GM23338 (cell line): ENCODE measurements at regions not wholly inside any gene's neighbourhood (a gene's known extent, or its start where the extent isn't known, plus 50 kb on each side); places are given as distances from the start of the nearest gene placed in this dataset.
"Not testable (repeated sequence)": the region's sequence is repeated elsewhere in the genome, so short reads cannot be mapped to it uniquely, and the experiment has no call there.

Experiments used
- ATAC-seq: fragments of 200-7000 bp; cut with Tn5 transposase; 3 replicates; pipeline ENCODE4 v1.9.1; 2020
- DNase-seq: peaks from one replicate; pipeline ENCODE4 v3.0.0-alpha.2; 2015; ENCODE audit warnings: low spot score
- H2AFZ ChIP-seq: fragments of 200-600 bp; sonication (generic); 2 replicates; pipeline ENCODE4 v1.8.0; 2016; ENCODE audit warnings: antibody characterized with exemption, mild to moderate bottlenecking, moderate library complexity
- H3F3A ChIP-seq: fragments of 200-600 bp; sonication (generic); replicated peaks from 2 replicates; pipeline ENCODE4 v1.8.0; 2017; ENCODE audit warnings: antibody characterized with exemption, mixed run types, low read depth
- H3K27ac ChIP-seq: fragments of 200-600 bp; sonication (generic); 2 replicates; pipeline ENCODE4 v1.6.1; 2016; ENCODE audit warnings: low read depth
- H3K27me3 ChIP-seq: fragments of 200-600 bp; sonication (generic); 2 replicates; pipeline ENCODE4 v1.8.0; 2016; ENCODE audit warnings: mild to moderate bottlenecking, mixed run types, moderate library complexity; ENCODE audit not compliant: insufficient read depth
- H3K36me3 ChIP-seq: fragments of 200-600 bp; sonication (generic); 2 replicates; pipeline ENCODE4 v1.8.0; 2016; ENCODE audit warnings: mild to moderate bottlenecking; ENCODE audit not compliant: insufficient read depth
- H3K4me1 ChIP-seq: fragments of 200-600 bp; sonication (generic); 2 replicates; pipeline ENCODE4 v1.8.0; 2016; ENCODE audit warnings: mild to moderate bottlenecking, moderate library complexity; ENCODE audit not compliant: insufficient read depth
- H3K4me2 ChIP-seq: fragments of 200-600 bp; sonication (generic); 2 replicates; pipeline ENCODE4 v1.7.1; 2017; ENCODE audit warnings: mixed run types
- H3K4me3 ChIP-seq: fragments of 200-600 bp; sonication (generic); 2 replicates; pipeline ENCODE4 v1.6.1; 2016; ENCODE audit warnings: mixed run types
- H3K79me2 ChIP-seq: fragments of 200-600 bp; sonication (generic); replicated peaks from 2 replicates; pipeline ENCODE4 v1.8.0; 2017; ENCODE audit warnings: mild to moderate bottlenecking; ENCODE audit not compliant: insufficient read depth
- H3K9me2 ChIP-seq: fragments of 200-600 bp; sonication (generic); 2 replicates; pipeline ENCODE4 v1.8.0; 2017; ENCODE audit not compliant: insufficient read depth
- H4K20me1 ChIP-seq: fragments of 200-600 bp; sonication (generic); replicated peaks from 2 replicates; pipeline ENCODE4 v1.8.0; 2017; ENCODE audit warnings: mild to moderate bottlenecking; ENCODE audit not compliant: insufficient read depth
- H3K27ac Mint-ChIP-seq: 2 replicates; pipeline ENCODE4 v1.8.0; 2020; ENCODE audit warnings: inconsistent platforms, mild to moderate bottlenecking, moderate library complexity, mixed read lengths
- H3K27me3 Mint-ChIP-seq: 3 replicates; pipeline ENCODE4 v1.8.0; 2022; ENCODE audit warnings: low read depth, mild to moderate bottlenecking, moderate library complexity, mixed read lengths, inconsistent platforms; ENCODE audit not compliant: insufficient read depth, poor library complexity
- H3K36me3 Mint-ChIP-seq: 3 replicates; pipeline ENCODE4 v1.8.0; 2021; ENCODE audit warnings: low read depth, mild to moderate bottlenecking, inconsistent platforms, moderate library complexity, mixed read lengths
- H3K4me1 Mint-ChIP-seq: 3 replicates; pipeline ENCODE4 v1.8.0; 2020; ENCODE audit warnings: mild to moderate bottlenecking, inconsistent platforms, mixed read lengths
- H3K4me3 Mint-ChIP-seq: 3 replicates; pipeline ENCODE4 v1.8.0; 2021; ENCODE audit warnings: moderate library complexity, mild to moderate bottlenecking, inconsistent platforms, mixed read lengths
- H3K9me3 Mint-ChIP-seq: 3 replicates; pipeline ENCODE4 v1.8.0; 2020; ENCODE audit warnings: moderate library complexity, mild to moderate bottlenecking, inconsistent platforms, mixed read lengths
- CREB1 ChIP-seq: fragments of 250-450 bp; sonication (Bioruptor Pico); IDR thresholded peaks from 2 replicates; pipeline ENCODE4 v1.5.0; 2020; ENCODE audit warnings: low read depth, mild to moderate bottlenecking, moderate library complexity
- EZH2phosphoT487 ChIP-seq: fragments of 200-600 bp; sonication (generic); IDR thresholded peaks from one replicate; pipeline ENCODE4 v1.8.1; 2018; ENCODE audit warnings: antibody characterized with exemption; ENCODE audit not compliant: unreplicated experiment
- NANOG ChIP-seq: IDR thresholded peaks from 2 replicates; pipeline ENCODE4 v1.6.1; 2016; ENCODE audit warnings: antibody characterized with exemption, borderline replicate concordance
- ZNF331 ChIP-seq: fragments of 250-450 bp; sonication (Bioruptor Pico); IDR thresholded peaks from 2 replicates; pipeline ENCODE4 v1.5.0; 2020; ENCODE audit warnings: low read depth, mild to moderate bottlenecking, moderate library complexity
- TF ChIP-seq, protein P1 (sequence below): IDR thresholded peaks from one replicate; pipeline ENCODE4 v1.6.1; 2018; ENCODE audit warnings: antibody characterized with exemption; ENCODE audit not compliant: unreplicated experiment
- TF ChIP-seq, protein P2 (sequence below): IDR thresholded peaks from 2 replicates; pipeline ENCODE4 v1.6.1; 2016; ENCODE audit warnings: antibody characterized with exemption
- TF ChIP-seq, protein P3 (sequence below), 2 experiments: fragments of 200-600 bp in 1 of 2; sonication (generic) in 1 of 2; conservative IDR thresholded peaks; 2 replicates each; pipeline versions ENCODE4 v1.5.1 to v1.6.1; 2016 to 2017; ENCODE audit warnings: antibody characterized with exemption in 2 of 2, low read depth in 2 of 2, mild to moderate bottlenecking in 2 of 2, moderate library complexity in 1 of 2

DNA sequence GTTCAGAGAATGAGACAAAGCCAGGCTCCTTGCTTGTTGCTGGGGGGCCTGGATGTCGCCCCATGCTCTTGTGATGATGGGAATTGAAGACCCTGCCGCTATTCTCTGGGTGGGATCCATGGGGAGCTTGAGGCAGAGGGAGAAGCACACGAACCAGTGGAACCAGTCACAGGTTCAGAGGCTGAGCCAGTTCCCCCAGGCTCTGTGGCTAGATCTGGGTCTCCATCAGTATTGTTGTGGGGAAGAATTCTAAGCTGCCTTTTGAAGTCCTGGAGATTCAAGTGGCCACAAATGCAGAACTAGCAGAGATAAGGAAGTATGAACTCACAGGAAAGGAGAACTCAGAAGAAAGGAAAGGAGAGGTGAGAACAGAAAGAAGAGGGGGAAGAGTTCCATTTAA lies 219.4 kb downstream of the MSX2 start:
- H3K27me3 ChIP-seq: no peaks in the 10 kb centered on the region
- H3K36me3 Mint-ChIP-seq: no peaks in the 10 kb centered on the region
- H3K4me3 Mint-ChIP-seq: no peak overlapping the region
- no peak overlapping the region for H3K4me3 ChIP-seq
- H3K27ac ChIP-seq: no peak overlapping the region
- peaks cover 4% of the 10 kb centered on the region; the same call in 1 of the 2 replicates for H3K9me2 ChIP-seq
- no peak overlapping the region for H3K4me2 ChIP-seq
- no peak overlapping the region for H3K27ac Mint-ChIP-seq
- no peaks in the 10 kb centered on the region for H3K36me3 ChIP-seq
- H3F3A ChIP-seq: no peaks in the 10 kb centered on the region
- TF ChIP-seq, protein P1, sequence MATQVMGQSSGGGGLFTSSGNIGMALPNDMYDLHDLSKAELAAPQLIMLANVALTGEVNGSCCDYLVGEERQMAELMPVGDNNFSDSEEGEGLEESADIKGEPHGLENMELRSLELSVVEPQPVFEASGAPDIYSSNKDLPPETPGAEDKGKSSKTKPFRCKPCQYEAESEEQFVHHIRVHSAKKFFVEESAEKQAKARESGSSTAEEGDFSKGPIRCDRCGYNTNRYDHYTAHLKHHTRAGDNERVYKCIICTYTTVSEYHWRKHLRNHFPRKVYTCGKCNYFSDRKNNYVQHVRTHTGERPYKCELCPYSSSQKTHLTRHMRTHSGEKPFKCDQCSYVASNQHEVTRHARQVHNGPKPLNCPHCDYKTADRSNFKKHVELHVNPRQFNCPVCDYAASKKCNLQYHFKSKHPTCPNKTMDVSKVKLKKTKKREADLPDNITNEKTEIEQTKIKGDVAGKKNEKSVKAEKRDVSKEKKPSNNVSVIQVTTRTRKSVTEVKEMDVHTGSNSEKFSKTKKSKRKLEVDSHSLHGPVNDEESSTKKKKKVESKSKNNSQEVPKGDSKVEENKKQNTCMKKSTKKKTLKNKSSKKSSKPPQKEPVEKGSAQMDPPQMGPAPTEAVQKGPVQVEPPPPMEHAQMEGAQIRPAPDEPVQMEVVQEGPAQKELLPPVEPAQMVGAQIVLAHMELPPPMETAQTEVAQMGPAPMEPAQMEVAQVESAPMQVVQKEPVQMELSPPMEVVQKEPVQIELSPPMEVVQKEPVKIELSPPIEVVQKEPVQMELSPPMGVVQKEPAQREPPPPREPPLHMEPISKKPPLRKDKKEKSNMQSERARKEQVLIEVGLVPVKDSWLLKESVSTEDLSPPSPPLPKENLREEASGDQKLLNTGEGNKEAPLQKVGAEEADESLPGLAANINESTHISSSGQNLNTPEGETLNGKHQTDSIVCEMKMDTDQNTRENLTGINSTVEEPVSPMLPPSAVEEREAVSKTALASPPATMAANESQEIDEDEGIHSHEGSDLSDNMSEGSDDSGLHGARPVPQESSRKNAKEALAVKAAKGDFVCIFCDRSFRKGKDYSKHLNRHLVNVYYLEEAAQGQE: no peak
- TF ChIP-seq EZH2phosphoT487: no peak
- TF ChIP-seq NANOG: no peak
- no peak for TF ChIP-seq CREB1 (CRISPR knock-in tag)
- TF ChIP-seq, protein P2, sequence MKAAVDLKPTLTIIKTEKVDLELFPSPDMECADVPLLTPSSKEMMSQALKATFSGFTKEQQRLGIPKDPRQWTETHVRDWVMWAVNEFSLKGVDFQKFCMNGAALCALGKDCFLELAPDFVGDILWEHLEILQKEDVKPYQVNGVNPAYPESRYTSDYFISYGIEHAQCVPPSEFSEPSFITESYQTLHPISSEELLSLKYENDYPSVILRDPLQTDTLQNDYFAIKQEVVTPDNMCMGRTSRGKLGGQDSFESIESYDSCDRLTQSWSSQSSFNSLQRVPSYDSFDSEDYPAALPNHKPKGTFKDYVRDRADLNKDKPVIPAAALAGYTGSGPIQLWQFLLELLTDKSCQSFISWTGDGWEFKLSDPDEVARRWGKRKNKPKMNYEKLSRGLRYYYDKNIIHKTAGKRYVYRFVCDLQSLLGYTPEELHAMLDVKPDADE: no peak
- TF ChIP-seq, protein P3, sequence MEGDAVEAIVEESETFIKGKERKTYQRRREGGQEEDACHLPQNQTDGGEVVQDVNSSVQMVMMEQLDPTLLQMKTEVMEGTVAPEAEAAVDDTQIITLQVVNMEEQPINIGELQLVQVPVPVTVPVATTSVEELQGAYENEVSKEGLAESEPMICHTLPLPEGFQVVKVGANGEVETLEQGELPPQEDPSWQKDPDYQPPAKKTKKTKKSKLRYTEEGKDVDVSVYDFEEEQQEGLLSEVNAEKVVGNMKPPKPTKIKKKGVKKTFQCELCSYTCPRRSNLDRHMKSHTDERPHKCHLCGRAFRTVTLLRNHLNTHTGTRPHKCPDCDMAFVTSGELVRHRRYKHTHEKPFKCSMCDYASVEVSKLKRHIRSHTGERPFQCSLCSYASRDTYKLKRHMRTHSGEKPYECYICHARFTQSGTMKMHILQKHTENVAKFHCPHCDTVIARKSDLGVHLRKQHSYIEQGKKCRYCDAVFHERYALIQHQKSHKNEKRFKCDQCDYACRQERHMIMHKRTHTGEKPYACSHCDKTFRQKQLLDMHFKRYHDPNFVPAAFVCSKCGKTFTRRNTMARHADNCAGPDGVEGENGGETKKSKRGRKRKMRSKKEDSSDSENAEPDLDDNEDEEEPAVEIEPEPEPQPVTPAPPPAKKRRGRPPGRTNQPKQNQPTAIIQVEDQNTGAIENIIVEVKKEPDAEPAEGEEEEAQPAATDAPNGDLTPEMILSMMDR (conservative IDR thresholded peaks at IDR 0.05; ENCODE audit: low read depth in 2 of 2): no peak
- TF ChIP-seq ZNF331 (CRISPR knock-in tag): no peak
- no peaks in the 10 kb centered on the region for H3K4me1 ChIP-seq
- H4K20me1 ChIP-seq: no peaks in the 10 kb centered on the region
- no peaks in the 10 kb centered on the region for H3K27me3 Mint-ChIP-seq
- DNase-seq: no peak
- no peak for ATAC-seq
- H3K4me1 Mint-ChIP-seq: no peaks in the 10 kb centered on the region
- no peaks in the 10 kb centered on the region for H3K79me2 ChIP-seq
- no peak overlapping the region for H2AFZ ChIP-seq
- H3K9me3 Mint-ChIP-seq: no peaks in the 10 kb centered on the region

DNA sequence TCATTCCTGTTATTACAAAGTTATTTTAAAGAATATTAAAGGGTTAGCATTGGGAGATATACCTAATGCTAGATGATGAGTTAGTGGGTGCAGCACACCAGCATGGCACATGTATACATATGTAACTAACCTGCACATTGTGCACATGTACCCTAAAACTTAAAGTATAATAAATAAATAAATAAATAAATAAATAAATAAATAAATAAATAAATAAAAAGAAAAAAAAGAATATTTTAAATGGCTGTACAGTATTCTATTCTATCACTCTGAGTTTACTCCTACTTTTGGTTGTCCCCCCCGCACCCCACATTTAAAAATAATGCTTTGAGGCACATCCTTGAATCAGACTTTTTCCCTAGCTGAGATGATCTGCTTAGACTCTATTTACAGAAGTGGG lies 218.6 kb downstream of the MSX2 start:
- not testable (repeated sequence) for H3K27me3 Mint-ChIP-seq, H3K9me3 Mint-ChIP-seq, H3K4me1 Mint-ChIP-seq, DNase-seq, H3K27me3 ChIP-seq, H3K36me3 Mint-ChIP-seq, H3K79me2 ChIP-seq, H3K4me2 ChIP-seq, H4K20me1 ChIP-seq, H3K27ac Mint-ChIP-seq, H3F3A ChIP-seq, H3K4me3 Mint-ChIP-seq, H2AFZ ChIP-seq, H3K36me3 ChIP-seq, H3K4me3 ChIP-seq, H3K4me1 ChIP-seq, H3K27ac ChIP-seq, ATAC-seq, H3K9me2 ChIP-seq
